ENCODE measurements at regions not wholly inside any gene's neighbourhood (a gene's known extent, or its start where the extent isn't known, plus 50 kb on each side); places are given as distances from the start of the nearest gene placed in this dataset.
"Not testable (repeated sequence)": the region's sequence is repeated elsewhere in the genome, so short reads cannot be mapped to it uniquely, and the experiment has no call there.

- no peak for DNase-seq (ENCODE audit: insufficient read length, low spot score)
- FAIRE-seq, result no peak
These were observed 105.3 kb upstream of the DPT start for GRCh38 chr1:168834225-168834872.

DNA sequence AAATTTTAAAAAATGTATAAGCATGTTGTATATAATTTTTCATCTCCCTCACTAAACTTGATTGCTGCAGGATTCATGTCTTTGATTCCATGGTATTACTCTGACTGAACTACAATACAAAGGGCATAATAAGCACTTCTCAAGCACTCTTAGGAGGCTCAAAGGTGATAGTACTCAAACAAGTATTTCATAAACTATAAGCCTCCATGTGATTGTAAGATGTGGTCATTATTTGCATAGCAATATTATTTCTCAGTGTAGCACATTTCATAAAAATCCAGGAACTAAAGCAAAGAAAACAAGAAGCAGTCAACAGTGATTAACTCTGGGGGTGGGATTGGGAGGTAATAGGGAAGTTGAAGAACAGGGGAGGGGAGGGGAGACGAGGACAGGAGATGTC, 106.2 kb upstream of the DPT start:
- DNase-seq (ENCODE audit: insufficient read length, low spot score) (no peak), FAIRE-seq (no peak)
- TF ChIP-seq POLR2A (IDR thresholded peaks at IDR 0.05; ENCODE audit: low read depth, low read length) (no peak), POU2F2 (IDR thresholded peaks at IDR 0.05; ENCODE audit: low read depth, low read length) (no peak)

More at GRCh38 chr1:168834225-168834872, 105.3 kb upstream of the DPT start:
- TF ChIP-seq POLR2AphosphoS5 (IDR thresholded peaks at IDR 0.05; ENCODE audit: low read depth, low read length), result no peak
- TF ChIP-seq SPI1 (IDR thresholded peaks at IDR 0.05; ENCODE audit: low read depth, low read length), result no peak
- no peak for TF ChIP-seq POU2F2 (IDR thresholded peaks at IDR 0.05; ENCODE audit: low read depth, low read length)
- no peak for TF ChIP-seq TAF1 (IDR thresholded peaks at IDR 0.05; ENCODE audit: low read depth, low read length)
- TF ChIP-seq POLR2A (IDR thresholded peaks at IDR 0.05; ENCODE audit: low read depth, low read length), result no peak
- TF ChIP-seq PAX5 (IDR thresholded peaks at IDR 0.05; ENCODE audit: insufficient read depth, low read length, severe bottlenecking), result no peak

DNA sequence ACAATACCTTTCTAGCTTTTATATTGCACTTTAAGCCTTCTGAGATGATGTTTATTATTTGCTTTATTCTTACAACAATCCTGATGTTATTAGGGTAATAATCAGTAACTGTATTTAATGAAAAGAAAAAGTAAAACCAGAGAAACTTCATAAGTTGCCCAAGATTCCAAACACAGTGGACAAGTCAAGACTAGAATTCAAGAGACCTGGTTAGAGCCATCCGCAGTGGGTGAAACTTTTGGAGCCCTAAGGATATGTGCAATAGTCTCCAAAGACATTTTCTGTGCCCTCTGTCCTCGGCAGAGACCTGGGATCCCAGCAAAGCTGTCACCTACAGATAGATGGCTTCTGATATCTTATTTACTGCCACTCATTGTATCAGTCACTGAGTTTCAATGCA, 106.8 kb upstream of the DPT start:
- TF ChIP-seq SPI1 (IDR thresholded peaks at IDR 0.05; ENCODE audit: low read depth, low read length) (no peak), PAX5 (IDR thresholded peaks at IDR 0.05; ENCODE audit: insufficient read depth, low read length, severe bottlenecking) (no peak), TAF1 (IDR thresholded peaks at IDR 0.05; ENCODE audit: low read depth, low read length) (no peak), POLR2A (IDR thresholded peaks at IDR 0.05; ENCODE audit: low read depth, low read length) (no peak), POU2F2 (IDR thresholded peaks at IDR 0.05; ENCODE audit: low read depth, low read length) (no peak), POLR2AphosphoS5 (IDR thresholded peaks at IDR 0.05; ENCODE audit: low read depth, low read length) (no peak)
- DNase-seq (ENCODE audit: insufficient read length, low spot score), result no peak
- FAIRE-seq, result no peak

- DNase-seq (ENCODE audit: insufficient read length, low spot score), result no peak
- no peak for FAIRE-seq
- TF ChIP-seq SPI1 (IDR thresholded peaks at IDR 0.05; ENCODE audit: low read depth, low read length) (no peak), POLR2A (IDR thresholded peaks at IDR 0.05; ENCODE audit: low read depth, low read length) (no peak), PAX5 (IDR thresholded peaks at IDR 0.05; ENCODE audit: insufficient read depth, low read length, severe bottlenecking) (no peak), TAF1 (IDR thresholded peaks at IDR 0.05; ENCODE audit: low read depth, low read length) (no peak)
These were observed 107.5 kb upstream of the DPT start for GRCh38 chr1:168836469-168836868.

GRCh38 chr1:168837230-168837629, 108.2 kb upstream of the DPT start:
- not testable (repeated sequence) for FAIRE-seq; DNase-seq (ENCODE audit: insufficient read length, low spot score)

DNA sequence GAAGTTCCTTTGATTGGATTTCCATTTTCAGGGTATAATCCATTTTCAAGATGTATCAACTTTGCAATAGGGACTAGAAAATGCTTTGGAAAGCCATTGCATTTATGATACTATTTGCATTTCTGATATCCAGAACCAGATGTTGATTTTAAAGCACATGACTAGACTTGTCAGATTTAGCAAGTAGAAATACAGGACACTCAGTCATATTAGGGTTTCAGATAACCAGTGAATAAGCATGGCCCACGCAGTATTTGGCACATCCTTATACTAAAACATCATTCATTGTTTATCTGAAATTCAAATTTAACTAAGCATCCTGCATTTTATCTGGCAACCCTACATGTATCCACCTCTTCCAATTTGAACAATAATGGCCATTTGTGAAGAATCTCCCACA, 113.3 kb upstream of the DPT start:
- TF ChIP-seq SPI1 (IDR thresholded peaks at IDR 0.05; ENCODE audit: low read depth, low read length) (no peak), POU2F2 (IDR thresholded peaks at IDR 0.05; ENCODE audit: low read depth, low read length) (no peak), TAF1 (IDR thresholded peaks at IDR 0.05; ENCODE audit: low read depth, low read length) (no peak), PAX5 (IDR thresholded peaks at IDR 0.05; ENCODE audit: insufficient read depth, low read length, severe bottlenecking) (no peak), POLR2AphosphoS5 (IDR thresholded peaks at IDR 0.05; ENCODE audit: low read depth, low read length) (no peak), POLR2A (IDR thresholded peaks at IDR 0.05; ENCODE audit: low read depth, low read length) (no peak)
- DNase-seq (ENCODE audit: insufficient read length, low spot score) (no peak), FAIRE-seq (no peak)

DNA sequence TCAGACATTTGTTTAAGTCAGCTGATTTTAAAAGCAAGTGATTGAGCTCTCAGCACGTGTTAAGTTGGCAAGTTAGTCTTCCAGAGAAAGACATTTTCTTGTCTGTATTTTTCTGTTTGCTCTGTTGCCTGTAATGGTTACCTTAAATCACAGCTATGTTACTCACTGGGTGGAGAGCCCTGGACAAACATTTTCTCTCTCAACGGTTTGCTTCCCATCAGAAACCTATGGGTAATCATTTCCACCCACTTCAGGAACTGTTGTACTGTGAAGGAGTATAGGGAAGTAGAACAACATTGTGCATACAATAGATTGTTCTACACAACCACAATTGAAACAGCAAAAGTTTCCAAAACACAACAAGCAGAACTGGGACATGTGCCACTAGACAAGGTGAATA, 113.9 kb upstream of the DPT start:
- TF ChIP-seq SPI1 (IDR thresholded peaks at IDR 0.05; ENCODE audit: low read depth, low read length) (no peak), POLR2A (IDR thresholded peaks at IDR 0.05; ENCODE audit: low read depth, low read length) (no peak), TAF1 (IDR thresholded peaks at IDR 0.05; ENCODE audit: low read depth, low read length) (no peak), POLR2AphosphoS5 (IDR thresholded peaks at IDR 0.05; ENCODE audit: low read depth, low read length) (no peak), POU2F2 (IDR thresholded peaks at IDR 0.05; ENCODE audit: low read depth, low read length) (no peak), PAX5 (IDR thresholded peaks at IDR 0.05; ENCODE audit: insufficient read depth, low read length, severe bottlenecking) (no peak)
- no peak for DNase-seq (ENCODE audit: insufficient read length, low spot score)
- no peak for FAIRE-seq

GRCh38 chr1:168843401-168843800, 114.4 kb upstream of the DPT start:
- FAIRE-seq, result no peak
- TF ChIP-seq TAF1 (IDR thresholded peaks at IDR 0.05; ENCODE audit: low read depth, low read length) (no peak), SPI1 (IDR thresholded peaks at IDR 0.05; ENCODE audit: low read depth, low read length) (no peak), POU2F2 (IDR thresholded peaks at IDR 0.05; ENCODE audit: low read depth, low read length) (no peak), PAX5 (IDR thresholded peaks at IDR 0.05; ENCODE audit: insufficient read depth, low read length, severe bottlenecking) (no peak), POLR2A (IDR thresholded peaks at IDR 0.05; ENCODE audit: low read depth, low read length) (no peak), POLR2AphosphoS5 (IDR thresholded peaks at IDR 0.05; ENCODE audit: low read depth, low read length) (no peak)
- no peak for DNase-seq (ENCODE audit: insufficient read length, low spot score)

DNA sequence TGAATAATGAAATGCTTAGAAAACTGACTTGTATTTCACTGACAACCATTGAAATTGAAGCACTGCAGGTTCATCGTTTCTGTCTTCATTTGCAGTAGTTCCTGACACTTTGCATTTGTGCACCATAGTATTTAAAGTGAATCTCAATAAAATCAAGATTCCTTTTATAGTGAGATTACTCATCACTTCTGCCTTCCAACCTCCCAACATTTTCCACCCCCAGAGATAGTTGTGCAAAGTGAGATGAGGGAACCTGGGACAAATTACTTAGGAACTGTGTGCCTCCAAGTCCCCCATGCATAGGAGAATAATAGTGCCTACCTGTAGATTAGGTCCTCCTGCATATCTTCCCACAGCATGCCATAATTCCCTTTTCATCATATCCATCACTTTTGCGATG, 114.9 kb upstream of the DPT start:
- TF ChIP-seq PAX5 (IDR thresholded peaks at IDR 0.05; ENCODE audit: insufficient read depth, low read length, severe bottlenecking) (no peak), POLR2A (IDR thresholded peaks at IDR 0.05; ENCODE audit: low read depth, low read length) (no peak), SPI1 (IDR thresholded peaks at IDR 0.05; ENCODE audit: low read depth, low read length) (no peak), TAF1 (IDR thresholded peaks at IDR 0.05; ENCODE audit: low read depth, low read length) (no peak), POU2F2 (IDR thresholded peaks at IDR 0.05; ENCODE audit: low read depth, low read length) (no peak), POLR2AphosphoS5 (IDR thresholded peaks at IDR 0.05; ENCODE audit: low read depth, low read length) (no peak)
- no peak for DNase-seq (ENCODE audit: insufficient read length, low spot score)
- FAIRE-seq, result no peak

DNA sequence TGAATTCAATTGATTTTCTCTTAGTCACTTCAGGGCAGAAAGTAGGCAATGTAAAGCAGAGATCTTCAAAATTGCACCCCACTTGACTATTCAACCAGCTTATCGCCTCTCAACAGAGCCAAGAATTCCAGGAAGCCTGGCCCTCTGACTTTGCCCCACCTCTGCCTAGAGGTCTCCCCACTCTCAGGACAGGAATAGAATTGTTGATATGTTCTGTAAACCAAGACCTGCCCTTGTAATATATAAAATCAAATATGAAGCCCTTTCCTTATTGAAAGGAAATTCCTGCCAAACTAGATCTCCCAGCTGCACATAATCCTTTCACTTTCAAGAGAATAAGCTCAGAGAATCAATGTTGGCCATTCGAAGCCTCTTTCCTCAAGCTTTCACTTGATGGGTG, 116.1 kb upstream of the DPT start:
- DNase-seq (ENCODE audit: insufficient read length, low spot score) (no peak), FAIRE-seq (no peak)
- no peak for TF ChIP-seq POU2F2 (IDR thresholded peaks at IDR 0.05; ENCODE audit: low read depth, low read length)
- no peak for TF ChIP-seq SPI1 (IDR thresholded peaks at IDR 0.05; ENCODE audit: low read depth, low read length)
- TF ChIP-seq POLR2A (IDR thresholded peaks at IDR 0.05; ENCODE audit: low read depth, low read length), result no peak
- TF ChIP-seq POLR2AphosphoS5 (IDR thresholded peaks at IDR 0.05; ENCODE audit: low read depth, low read length), result no peak
- TF ChIP-seq PAX5 (IDR thresholded peaks at IDR 0.05; ENCODE audit: insufficient read depth, low read length, severe bottlenecking), result no peak
- TF ChIP-seq TAF1 (IDR thresholded peaks at IDR 0.05; ENCODE audit: low read depth, low read length), result no peak
